ENCODE measurements at regions not wholly inside any gene's neighbourhood (a gene's known extent, or its start where the extent isn't known, plus 50 kb on each side); places are given as distances from the start of the nearest gene placed in this dataset.

DNA sequence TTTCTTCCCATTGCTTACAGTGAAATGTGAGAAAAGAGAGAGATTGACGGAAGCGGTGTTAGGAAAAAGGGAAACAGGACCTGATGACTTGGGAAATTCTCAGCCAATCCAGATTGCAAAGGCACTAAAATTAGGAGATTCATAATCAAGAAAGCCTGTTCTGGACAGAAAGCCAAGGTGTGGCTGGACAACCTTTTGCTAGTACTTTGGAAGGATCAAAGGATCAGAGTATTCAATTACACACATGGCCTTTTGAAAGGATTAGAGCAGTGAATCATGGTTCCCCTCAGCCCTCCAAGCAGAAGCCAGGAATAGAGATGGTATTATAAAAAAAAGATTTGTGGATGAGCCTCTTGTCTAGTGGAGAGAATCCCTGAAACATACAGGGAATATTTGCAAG is 669.8 kb upstream of the ADAMTS5 start (continued):
- TF ChIP-seq ZNF462 (CRISPR knock-in tag; IDR thresholded peaks at IDR 0.05) = no peak
- TF ChIP-seq STAT1 (IDR thresholded peaks at IDR 0.05; ENCODE audit: unreplicated experiment) = no peak

DNA sequence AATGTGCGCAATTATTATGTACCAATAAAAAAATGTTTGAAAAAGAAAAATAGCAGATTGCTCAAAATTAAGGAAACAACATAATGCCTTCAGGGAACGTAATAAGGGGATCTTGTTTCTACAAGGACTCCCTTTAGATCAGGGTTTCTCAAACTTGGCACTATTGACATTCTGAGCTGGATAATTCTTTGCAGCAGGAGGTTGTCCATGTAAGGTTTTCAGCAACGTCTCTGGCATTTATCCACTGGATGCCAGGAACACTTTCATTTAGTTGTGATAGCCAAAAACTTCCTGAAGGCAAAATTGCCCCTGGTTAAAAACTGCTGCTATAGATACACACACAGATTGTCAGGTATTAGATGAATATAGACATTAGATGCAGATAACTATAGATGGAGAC is 666.7 kb upstream of the ADAMTS5 start:
- Histone ChIP-seq H2AFZ (no peak overlapping the region), H3K4me1 (ENCODE audit: insufficient read depth) (no peaks in the 10 kb centered on the region), H3F3A (replicated peaks; ENCODE audit: low read depth) (no peaks in the 10 kb centered on the region), H3K79me2 (replicated peaks; ENCODE audit: insufficient read depth) (no peaks in the 10 kb centered on the region), H3K4me3 (no peak overlapping the region), H3K9me2 (ENCODE audit: insufficient read depth) (no peaks in the 10 kb centered on the region; the same call in 1 of the 2 replicates), H4K20me1 (replicated peaks; ENCODE audit: insufficient read depth) (no peaks in the 10 kb centered on the region), H3K4me2 (no peak overlapping the region), H3K27me3 (ENCODE audit: insufficient read depth) (no peaks in the 10 kb centered on the region), H3K36me3 (ENCODE audit: insufficient read depth) (no peaks in the 10 kb centered on the region), H3K27ac (ENCODE audit: low read depth) (no peak overlapping the region)
- H3K4me3 Mint-ChIP-seq = no peak overlapping the region
- H3K9me3 Mint-ChIP-seq = no peaks in the 10 kb centered on the region; the same call in 1 of the 3 replicates
- DNase-seq (ENCODE audit: low spot score) (no peak), ATAC-seq (no peak)
- H3K4me1 Mint-ChIP-seq = no peaks in the 10 kb centered on the region
- no peaks in the 10 kb centered on the region for H3K36me3 Mint-ChIP-seq (ENCODE audit: low read depth)
- H3K27ac Mint-ChIP-seq = no peak overlapping the region
- H3K27me3 Mint-ChIP-seq (ENCODE audit: insufficient read depth, low read depth, poor library complexity) = no peaks in the 10 kb centered on the region
- no peak for TF ChIP-seq EZH2phosphoT487 (IDR thresholded peaks at IDR 0.05; ENCODE audit: unreplicated experiment)
- TF ChIP-seq CREB1 (CRISPR knock-in tag; IDR thresholded peaks at IDR 0.05; ENCODE audit: low read depth) = no peak

GRCh38 chr21:27631471-27631870 is 664.6 kb upstream of the ADAMTS5 start:
- H3K4me3 Mint-ChIP-seq = no peak overlapping the region
- H3K27ac ChIP-seq (ENCODE audit: low read depth) = no peak overlapping the region
- no peaks in the 10 kb centered on the region for H3K4me1 ChIP-seq (ENCODE audit: insufficient read depth)
- no peaks in the 10 kb centered on the region for H3K27me3 ChIP-seq (ENCODE audit: insufficient read depth)
- H4K20me1 ChIP-seq (replicated peaks; ENCODE audit: insufficient read depth) = no peaks in the 10 kb centered on the region
- H3K9me2 ChIP-seq (ENCODE audit: insufficient read depth) = no peaks in the 10 kb centered on the region
- H3K36me3 ChIP-seq (ENCODE audit: insufficient read depth) = no peaks in the 10 kb centered on the region
- H2AFZ ChIP-seq = no peak overlapping the region
- no peak overlapping the region for H3K4me3 ChIP-seq
- H3K79me2 ChIP-seq (replicated peaks; ENCODE audit: insufficient read depth) = no peaks in the 10 kb centered on the region
- no peaks in the 10 kb centered on the region for H3F3A ChIP-seq (replicated peaks; ENCODE audit: low read depth)
- H3K4me1 Mint-ChIP-seq = no peaks in the 10 kb centered on the region
- ATAC-seq = no peak
- H3K27me3 Mint-ChIP-seq (ENCODE audit: insufficient read depth, low read depth, poor library complexity) = no peaks in the 10 kb centered on the region
- no peaks in the 10 kb centered on the region for H3K36me3 Mint-ChIP-seq (ENCODE audit: low read depth)
- peaks cover 7% of the 10 kb centered on the region; the same call in 2 of the 3 replicates for H3K9me3 Mint-ChIP-seq
- H3K27ac Mint-ChIP-seq = no peak overlapping the region
- H3K4me2 ChIP-seq = no peak overlapping the region
- no peak for DNase-seq (ENCODE audit: low spot score)
- TF ChIP-seq ZNF114 (CRISPR knock-in tag; IDR thresholded peaks at IDR 0.05) (no peak), ZNF331 (CRISPR knock-in tag; IDR thresholded peaks at IDR 0.05; ENCODE audit: low read depth) (no peak), POLR2AphosphoS5 (IDR thresholded peaks at IDR 0.05; ENCODE audit: low read depth) (no peak), STAT1 (IDR thresholded peaks at IDR 0.05; ENCODE audit: unreplicated experiment) (no peak), ETS1 (IDR thresholded peaks at IDR 0.05) (no peak), CREB1 (CRISPR knock-in tag; IDR thresholded peaks at IDR 0.05; ENCODE audit: low read depth) (no peak)
- TF ChIP-seq, protein P1, sequence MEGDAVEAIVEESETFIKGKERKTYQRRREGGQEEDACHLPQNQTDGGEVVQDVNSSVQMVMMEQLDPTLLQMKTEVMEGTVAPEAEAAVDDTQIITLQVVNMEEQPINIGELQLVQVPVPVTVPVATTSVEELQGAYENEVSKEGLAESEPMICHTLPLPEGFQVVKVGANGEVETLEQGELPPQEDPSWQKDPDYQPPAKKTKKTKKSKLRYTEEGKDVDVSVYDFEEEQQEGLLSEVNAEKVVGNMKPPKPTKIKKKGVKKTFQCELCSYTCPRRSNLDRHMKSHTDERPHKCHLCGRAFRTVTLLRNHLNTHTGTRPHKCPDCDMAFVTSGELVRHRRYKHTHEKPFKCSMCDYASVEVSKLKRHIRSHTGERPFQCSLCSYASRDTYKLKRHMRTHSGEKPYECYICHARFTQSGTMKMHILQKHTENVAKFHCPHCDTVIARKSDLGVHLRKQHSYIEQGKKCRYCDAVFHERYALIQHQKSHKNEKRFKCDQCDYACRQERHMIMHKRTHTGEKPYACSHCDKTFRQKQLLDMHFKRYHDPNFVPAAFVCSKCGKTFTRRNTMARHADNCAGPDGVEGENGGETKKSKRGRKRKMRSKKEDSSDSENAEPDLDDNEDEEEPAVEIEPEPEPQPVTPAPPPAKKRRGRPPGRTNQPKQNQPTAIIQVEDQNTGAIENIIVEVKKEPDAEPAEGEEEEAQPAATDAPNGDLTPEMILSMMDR (conservative IDR thresholded peaks at IDR 0.05; ENCODE audit: low read depth in 2 of 2) = no peak

All from GM23338 (cell line).